8988T (cell line): ENCODE measurements at regions not wholly inside any gene's neighbourhood (a gene's known extent, or its start where the extent isn't known, plus 50 kb on each side); places are given as distances from the start of the nearest gene placed in this dataset.
A peak's percentile ranks its signal among the peaks of the same experiment; 100 is the strongest.
"Not testable (repeated sequence)": the region's sequence is repeated elsewhere in the genome, so short reads cannot be mapped to it uniquely, and the experiment has no call there.

Experiments
- DNase-seq: peaks from one replicate; pipeline ENCODE4 v3.0.0; 2011

DNA sequence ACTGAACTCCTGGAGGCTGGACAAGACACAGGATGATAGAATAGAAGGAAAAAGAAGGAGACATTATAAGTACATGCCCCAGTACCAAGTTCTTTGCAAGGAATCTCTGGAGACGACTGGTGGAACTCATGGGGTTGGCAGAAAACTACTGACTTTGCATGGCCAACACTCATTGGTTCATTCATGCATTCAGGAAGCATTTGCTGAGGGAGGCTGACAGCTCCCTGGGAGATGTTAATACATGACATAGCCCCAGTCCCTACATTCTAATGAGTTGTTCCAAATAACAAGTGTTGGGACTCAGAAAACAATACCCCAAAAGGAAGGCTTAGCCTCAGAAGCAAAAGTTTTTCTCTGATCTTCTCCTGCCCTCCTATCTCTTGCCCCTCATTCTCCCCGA, 172.8 kb upstream of the IRF2BP2 start:
- no peak for DNase-seq

DNA sequence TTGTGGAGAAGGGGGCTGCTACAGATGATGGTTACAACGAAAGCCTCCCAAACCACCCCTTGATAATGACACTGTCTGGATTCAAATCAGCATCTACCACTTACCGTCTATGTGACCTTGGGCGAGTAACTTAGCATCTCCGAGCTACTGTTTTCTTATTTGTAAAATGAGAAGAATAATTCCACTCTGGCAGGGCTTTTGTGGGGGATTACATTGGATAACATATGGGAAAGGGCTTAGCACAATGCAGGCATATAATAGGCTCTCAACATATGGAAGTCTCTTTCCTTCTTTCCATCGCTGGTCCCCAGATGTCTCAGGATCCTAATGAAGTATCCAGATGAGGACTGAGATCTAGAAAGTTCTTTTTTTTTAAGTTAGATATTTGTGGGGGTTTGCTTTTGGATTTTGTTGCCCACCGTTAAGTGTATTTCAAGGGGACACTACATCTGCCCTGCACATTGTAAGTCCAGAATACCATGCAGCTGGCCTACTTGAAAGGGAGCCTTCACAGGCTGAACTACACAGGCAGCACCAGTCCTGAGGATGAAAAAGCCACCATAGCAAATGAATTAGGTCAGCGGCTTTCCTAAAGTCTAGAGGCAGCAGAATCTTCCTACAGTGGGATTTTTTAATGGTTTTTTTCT, 172.2 kb upstream of the IRF2BP2 start:
- DNase-seq, result no peak

DNA sequence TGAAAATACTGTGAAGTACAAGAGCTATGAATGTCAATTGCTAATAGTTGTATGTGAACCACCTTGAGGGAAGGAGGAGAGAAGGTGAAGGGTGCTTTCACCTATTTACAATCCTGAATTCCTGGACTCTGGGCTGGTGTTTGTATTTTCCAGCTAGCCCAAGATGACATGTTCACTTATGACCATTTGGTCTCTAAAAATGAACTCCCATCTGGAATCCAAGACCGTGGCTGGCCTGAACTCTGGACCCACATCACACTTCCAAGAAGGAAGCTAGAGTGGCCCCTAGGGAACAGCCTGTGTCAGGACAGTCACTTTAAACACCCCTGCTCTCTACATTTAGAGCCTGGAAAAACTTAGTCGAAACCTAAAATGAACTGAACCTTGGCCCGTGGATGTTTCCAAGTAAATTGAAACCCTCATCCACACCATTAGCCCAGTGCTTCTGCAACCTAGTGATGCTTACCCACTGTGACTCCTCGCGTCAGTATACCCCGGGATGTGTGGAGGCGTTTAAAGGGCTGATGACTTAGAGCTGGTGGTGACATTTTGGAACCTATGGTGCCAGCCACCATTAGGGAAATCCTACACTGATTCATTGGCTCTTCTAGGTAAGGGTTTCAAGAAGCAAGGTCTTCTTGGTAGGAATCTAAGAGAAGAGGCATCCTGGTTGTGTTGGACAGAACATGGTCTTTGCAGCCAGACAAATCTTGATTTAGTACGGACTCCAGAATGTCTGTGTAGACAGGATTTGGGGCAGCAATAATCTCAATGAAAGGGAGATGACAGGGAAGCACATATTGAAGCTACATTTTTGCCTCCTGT, 171.5 kb upstream of the IRF2BP2 start:
- no peak for DNase-seq

DNA sequence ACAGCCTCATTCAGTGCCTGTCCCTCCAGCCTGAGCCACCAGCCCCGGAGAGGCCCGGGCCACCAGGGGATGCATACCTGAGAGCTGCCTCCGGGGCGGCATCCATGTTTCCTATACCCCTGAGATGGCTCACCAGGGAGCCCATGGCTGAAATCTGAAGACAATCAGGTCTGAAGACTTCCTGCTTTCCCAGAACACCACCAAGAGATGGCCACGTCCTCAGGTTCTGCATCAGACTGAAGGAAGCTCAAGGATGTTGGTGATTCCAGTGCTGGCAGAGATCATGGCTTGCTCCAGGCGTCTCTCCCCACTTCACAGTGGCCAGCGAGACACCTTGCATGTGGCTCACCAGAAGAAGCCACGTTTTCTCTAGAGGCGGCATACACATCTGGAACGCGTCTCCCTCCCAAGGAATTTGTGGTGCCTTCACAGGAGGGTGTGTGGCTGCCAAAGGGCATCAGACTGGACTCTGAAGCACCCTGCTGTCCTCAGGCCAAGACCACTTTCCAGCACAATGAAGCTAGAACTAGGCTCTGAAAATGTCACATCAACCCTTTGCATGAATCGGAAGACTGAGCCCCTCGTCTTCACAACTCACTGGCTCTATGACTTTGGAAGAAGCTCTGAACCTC, 170.7 kb upstream of the IRF2BP2 start:
- no peak for DNase-seq

DNA sequence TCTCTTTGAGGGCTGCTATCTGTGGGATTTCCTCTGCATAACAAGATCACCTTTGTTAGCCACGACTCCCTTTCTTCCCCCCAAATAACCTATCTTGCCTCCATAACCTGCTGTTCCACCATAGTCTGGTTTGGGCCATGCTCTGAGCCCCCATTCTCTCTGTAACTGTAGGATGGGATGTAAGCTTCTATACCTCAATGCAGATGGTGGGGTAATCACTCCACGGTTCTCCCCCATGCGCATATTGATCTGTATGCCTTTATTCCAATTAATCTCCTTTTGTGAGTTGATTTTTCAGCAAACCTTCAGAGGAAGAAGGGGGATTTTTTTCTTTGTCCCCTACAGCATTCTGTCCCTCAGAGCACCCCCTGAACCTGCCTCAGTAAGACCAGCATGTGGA, 170.1 kb upstream of the IRF2BP2 start:
- no peak for DNase-seq

DNA sequence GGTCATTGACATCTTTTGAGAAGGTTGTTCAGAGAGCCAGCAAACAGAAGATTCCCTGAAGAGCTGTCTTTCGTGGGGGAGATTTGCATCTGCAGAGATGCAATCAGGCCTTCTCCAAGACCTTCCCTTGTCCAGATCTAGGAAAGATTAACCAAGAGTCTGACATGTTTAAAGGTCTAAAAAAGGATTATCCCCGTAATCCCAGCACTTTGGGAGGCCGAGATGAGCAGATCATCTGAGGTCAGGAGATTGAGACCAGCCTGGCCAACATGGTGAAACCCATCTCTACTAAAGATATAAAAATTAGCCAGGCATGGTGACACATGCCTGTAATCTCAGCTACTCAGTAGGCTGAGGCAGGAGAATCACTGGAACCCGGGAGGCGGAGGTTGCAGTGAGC, 169.6 kb upstream of the IRF2BP2 start:
- DNase-seq, result not testable (repeated sequence)

DNA sequence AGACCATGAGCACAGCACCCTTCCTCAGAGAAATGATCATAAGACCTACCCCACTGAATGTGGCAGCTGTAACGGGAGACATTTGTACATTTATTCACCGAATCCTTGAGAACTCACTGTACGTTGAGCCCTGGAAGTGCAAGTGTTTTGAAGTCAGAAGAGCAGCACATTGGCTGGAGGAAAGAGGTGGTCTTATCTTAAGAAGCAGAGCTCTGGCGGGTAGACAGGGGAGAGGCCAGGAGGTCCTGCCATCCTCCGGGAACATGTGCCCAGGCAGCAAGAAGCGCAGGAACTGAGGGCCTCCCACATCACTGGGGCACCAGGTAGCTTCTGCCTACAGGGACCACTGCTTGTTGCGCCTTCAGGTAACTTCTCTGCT, 169.2 kb upstream of the IRF2BP2 start:
- DNase-seq, result no peak

DNA sequence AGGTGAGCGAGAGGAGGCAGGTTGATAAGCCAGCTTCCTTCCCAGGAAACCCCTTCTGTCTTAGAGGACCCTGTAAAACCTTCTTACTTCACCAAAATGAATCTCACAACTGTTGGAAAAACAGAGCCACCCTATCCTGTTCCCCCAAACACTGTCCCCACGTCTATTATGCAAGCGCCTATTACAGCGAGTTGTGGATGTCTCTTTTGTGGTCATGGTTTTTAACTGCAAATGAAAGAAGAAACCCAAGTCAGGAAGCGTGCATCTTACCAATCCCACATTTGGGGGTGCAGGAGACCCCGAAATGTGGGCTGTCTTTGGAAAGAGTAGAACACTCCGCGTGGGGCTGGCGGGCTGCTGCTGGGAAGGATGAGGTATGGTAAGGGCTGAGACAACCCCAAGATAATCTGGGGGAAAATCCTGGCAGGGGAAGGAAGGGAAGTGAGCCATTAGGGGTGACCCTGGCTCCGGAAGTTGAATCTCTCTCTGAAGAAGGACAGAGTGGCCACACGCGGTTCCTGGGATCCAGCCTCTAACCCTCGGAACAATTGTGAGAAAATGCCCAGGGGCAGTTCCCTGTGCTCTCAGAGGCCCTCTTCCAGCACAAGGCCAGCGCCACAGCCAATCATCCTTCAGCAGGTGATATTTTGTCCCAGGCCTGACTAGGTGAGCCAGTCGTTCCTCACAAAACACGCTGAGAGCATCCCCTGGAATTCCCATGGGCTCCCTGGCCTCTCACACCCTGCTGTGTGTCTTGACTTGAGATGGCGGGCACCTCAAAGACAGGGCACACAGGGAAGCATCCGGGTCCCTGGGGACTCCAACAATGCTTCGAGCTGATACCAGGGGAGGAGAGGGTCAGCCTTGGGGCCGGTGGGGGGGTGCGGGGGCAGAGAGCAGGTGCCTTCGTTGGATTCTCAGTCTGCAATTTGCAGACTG, 168.5 kb upstream of the IRF2BP2 start:
- no peak for DNase-seq

DNA sequence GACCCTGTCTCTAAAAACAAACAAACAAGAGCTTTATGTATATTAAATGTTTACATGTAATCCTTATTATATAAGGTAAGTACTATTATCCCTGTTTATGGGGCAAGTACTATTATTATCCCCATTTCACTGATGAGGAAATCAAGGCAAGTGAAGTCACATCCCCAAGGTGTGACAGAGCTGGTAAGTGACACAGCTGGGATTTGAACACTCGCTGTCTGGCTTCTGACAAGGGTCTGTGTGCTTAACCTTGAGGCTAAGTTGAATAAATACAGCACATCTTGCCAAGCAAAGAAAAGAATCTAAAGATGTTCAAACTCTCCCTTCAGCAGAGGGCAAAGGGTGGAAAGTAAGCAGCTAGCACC, 167.9 kb upstream of the IRF2BP2 start:
- no peak for DNase-seq

DNA sequence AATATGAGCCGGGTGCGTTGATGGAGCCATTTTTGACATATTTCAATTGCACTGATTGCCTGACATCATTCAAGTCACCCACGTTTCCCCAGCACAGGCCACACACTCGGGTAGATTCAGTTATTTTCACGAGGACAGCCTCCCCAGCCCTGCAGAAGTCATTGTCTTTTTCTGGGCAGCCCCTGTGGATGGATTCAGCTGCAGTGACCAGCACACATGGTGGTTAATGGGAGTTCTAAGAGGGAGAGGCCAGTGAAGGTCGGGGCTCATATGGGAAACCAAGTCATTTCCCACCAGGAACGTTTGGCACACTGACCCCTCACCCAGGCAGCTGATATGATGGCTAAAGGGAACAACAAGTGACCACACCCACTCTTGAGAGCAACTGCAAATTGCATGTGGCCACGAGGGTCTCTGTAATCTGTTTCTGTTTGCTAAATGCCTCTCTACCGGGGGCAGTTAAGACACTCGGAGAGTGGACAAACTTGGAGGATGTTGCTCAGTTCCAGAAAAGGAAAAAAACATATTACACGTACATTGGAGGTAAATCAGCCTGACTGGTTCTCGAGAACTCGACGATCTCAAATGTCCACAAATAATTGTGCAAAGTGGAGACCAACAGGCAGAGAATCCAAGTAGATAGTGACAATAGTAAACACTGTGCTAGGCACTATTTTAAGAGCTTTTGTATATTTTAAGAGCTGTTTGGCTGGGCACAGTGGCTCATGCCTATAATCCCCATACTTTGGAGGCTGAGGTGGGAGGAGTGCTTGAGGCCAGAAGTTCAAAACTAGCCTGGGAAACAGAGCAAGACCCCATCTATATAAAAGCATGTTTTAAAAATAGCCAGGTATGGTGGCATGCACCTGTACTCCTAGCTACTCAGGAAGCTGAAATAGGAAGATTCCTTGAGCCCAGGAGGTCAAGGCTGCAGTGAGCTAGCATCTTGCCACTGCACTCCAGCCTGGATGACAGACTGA, 167.2 kb upstream of the IRF2BP2 start:
- no peak for DNase-seq

DNA sequence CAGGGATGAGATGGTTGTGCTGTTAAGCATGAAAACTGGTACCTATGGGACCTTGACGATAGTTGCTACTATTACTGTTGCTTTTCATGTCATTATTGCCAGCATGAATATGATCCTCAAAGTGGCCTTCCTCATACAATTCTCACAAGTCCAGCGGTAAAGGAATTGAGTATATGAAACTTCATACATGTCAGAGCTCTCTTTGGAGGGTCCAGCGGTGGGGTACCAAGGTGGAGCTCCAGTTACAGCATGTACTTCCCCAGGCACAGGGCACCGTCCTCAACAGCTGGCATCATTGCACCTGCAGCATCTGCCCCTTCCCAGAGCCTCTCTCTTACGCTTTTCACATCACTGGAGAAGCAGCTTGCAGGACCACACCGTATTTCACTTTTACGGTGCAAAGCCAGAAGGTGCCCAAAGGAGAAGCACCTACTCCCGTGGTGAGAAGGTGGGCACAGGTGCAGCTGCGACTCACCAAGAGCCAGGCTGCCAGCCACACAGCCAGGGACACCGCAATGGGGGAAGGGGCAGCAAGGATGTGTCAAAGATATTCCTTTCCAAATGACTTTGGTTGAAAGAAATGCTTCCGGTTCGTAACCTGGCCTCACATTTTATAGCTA, 166.4 kb upstream of the IRF2BP2 start:
- no peak for DNase-seq

DNA sequence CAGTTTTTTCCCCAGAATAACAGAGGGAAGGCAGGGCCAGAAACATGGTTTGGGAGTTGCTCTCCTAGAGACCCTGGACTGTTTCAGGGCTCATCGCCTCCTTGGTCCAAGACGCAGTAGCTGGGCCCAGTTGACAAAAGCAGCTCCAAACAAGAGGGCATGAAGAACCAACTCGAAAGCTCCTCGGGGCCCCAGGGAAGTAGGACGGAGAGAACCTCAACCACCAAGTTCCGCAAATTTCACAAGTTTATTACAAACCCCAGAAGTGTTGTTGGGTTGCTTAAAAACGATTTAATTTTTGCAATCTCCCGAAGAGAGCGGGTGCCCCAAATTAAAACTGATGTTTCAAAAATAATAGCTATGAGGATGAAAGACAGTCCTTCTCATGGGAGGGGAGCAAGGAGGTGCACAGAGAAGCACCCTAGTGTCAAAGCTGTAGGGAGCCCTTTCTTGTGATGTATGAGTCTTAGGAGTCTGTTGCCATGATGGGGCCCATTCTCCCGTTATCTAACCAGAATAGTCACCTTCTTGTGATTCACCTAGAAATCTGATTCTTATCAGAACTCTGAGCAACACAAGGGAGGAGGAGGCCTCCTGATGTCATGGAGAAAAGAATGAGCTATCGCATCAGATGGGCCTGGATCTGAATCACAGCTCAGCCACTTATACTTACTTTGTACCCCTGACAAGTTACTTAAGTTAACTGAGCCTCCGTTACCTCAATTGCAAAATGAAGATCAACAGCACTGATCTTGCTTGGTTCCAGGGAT, 165.7 kb upstream of the IRF2BP2 start:
- no peak for DNase-seq

DNA sequence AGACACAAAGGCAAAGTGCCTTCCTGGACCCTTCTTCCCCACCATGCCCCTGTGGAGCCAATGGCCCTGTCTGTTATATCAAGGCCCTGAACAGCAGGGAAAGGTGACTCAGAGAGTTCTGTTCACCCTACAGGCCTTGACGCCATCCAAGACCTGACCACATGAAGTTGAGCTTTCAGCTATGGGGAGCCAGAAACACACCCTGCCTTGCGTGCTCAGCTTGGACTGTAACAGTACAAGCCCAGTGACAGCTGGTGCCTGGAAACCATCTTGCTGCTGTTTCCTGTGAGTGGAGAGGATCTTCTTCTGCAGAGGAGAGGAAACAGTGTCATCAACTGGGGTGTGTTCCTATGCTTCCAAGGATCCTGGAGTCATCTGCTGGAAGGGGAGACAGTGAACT, 165.0 kb upstream of the IRF2BP2 start:
- no peak for DNase-seq

DNA sequence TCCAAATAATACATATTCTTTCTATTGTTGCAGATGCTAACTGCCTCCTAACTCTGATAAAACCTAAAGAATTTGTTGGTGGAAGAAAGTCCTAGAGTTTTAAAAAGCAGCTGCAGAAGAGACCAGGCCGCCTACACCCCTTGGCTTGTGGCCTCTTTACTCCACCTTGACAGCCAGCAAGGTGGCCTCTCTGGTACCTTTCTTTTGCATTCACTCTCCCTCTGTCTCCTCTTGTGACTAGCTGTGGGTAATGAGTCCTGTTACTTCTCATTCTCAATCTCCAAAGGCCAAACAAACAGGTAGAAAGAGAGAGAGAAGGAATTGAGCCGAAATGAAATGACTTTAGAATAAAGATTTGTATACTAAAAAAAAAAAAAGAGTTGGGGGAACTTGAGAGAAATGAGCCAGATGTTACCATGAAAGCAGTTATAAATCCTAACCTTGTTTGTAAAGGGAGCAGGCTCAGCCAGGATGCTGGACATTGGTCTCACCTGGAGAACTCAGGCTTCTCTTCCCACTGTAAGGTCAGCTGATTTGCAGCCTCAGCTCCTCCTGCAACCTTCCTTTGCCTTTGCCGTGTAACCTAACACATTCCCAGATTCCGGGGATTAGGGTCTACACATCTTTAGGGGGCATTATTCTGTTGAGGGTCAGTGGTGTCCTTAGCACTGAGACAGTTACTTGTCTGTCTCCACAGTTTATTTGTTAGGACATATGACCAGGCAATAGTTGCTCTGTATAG, 164.1 kb upstream of the IRF2BP2 start:
- DNase-seq, result no peak

DNA sequence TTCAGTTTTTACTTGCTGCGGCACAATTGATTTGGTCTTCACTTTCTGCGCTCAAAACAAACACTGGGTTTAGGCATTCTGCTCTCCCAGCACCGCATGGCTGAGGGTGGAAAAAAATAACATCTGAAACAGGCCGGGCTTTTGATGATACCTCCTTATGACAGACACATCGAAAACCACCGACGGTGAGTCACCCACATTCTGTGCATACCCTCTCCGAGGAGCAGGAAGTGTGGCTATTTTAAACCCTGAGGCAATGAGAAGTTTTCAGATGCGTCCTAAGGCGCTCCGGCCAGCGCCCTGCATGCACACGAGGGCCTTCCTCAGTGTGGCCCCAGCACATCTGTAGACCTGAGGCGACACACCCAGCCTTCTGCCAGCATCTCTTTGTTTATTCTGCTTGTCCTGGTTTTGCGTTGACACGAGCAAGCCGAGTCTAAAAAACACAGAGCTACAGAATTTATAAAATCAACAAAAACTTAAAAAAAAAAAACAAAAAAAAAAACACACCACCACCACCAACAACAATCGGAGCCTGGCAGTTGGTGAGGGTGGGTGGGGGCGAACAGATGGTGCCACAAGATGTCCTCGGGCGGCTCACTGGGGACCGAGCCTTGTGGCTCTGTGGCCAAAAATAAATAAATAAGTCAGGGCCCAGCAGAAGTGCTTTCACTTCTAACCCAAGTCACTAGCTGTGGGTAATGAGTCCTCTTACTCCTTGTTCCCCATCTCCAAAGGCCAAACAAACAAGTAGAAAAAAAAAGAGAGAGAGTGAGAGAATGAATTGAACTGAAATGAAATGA, 162.6 kb upstream of the IRF2BP2 start:
- DNase-seq, result peak; percentile 60

DNA sequence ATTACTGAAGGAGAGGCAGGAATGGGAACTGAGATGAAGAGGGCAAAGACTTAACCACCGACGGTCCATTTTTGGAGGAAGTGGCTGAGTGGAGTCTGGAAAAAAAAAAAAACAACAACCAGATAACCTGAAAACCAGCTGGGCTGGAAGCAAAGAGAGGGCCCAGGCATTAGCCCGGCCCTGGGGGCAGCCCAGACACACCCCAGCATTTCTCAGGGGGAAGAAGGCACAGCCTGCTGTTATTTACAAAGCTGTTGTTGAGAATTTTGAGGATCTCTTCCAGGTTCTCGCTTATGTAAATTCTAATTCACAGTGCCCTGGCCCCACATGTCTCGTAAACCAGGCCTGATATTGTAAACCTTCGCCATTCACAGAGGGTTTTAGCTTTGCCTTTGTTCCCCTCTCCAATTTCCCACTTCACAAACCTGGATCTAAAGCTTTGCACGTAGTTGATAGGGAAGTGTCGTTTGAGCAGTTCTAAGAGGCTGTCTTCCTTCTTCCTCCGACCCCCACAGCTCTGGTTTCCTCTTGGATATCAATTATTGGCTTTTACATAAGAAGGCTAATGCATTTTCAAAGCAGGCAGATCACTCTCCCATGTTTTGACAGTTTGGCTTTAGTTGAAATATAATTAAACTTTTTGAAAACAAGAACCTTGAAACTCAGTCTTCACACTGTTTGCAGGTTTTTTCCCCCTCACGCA, 161.8 kb upstream of the IRF2BP2 start:
- DNase-seq, result no peak

DNA sequence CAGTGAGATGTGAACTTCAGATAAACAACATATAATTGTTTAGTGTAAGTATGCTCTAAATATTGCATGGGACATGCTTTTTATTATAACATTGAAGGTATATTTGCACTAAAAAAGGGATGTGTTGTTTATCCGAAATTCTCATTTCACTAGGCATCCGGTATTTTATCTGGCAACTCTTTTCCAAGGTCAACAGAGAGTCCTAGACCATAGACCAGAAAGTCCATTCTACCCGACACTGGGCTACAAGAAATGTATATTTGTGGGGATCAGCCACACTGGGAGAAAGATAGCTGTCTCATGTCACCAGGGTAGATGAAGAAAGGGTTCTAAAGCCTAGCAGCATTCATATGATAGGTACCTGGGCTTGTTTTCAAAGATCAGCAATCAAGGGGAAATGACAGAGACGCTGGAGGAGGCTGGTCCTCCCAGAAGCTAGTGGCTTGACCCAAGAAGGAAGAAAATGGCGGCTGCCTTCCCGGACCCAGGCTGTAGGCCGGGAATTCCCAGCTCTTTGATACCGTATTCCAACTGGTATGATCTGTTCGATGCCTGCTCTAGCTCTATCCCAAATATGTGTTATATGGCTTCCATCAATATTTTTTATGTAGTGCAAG, 161.1 kb upstream of the IRF2BP2 start:
- no peak for DNase-seq
